IPS-18c (cell line): ENCODE measurements at regions not wholly inside any gene's neighbourhood (a gene's known extent, or its start where the extent isn't known, plus 50 kb on each side); places are given as distances from the start of the nearest gene placed in this dataset.
"Not testable (repeated sequence)": the region's sequence is repeated elsewhere in the genome, so short reads cannot be mapped to it uniquely, and the experiment has no call there.

ENCODE experiments used
- H3K4me3 ChIP-seq: 2 replicates; pipeline ENCODE4 v1.7.0; 2013; ENCODE audit warnings: low read depth, mild to moderate bottlenecking, low read length, moderate library complexity; ENCODE audit not compliant: insufficient read depth
- H3K9me3 ChIP-seq: one replicate; pipeline ENCODE4 v1.6.1; 2013; ENCODE audit warnings: mild to moderate bottlenecking, low read length, moderate library complexity; ENCODE audit not compliant: control insufficient read depth, insufficient read depth

DNA sequence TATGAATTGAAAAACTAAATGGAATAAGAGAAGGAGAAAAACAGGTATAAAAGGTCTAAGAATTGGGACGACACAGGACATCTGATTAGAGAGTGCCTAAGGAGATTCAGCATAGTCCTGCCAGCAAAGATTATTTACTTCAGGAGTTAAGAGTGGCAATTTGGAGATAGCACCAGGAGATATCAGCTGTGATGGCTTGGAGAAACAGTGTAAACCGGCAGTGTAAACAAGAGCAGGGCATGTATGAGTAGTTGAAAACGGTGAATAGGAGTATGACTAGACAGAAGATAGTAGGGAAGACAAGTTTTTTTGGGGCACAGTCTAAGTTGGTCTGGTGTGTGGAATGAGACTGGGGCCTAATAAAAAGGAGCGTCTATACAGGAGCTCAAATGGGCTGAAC, 924.9 kb downstream of the QKI start:
- H3K4me3 ChIP-seq, H3K9me3 ChIP-seq: not testable (repeated sequence)

GRCh38 chr6:164337925-164338397, 923.4 kb downstream of the QKI start:
- Histone ChIP-seq H3K9me3 (no peaks in the 10 kb centered on the region), H3K4me3 (no peak overlapping the region)

GRCh38 chr6:164337024-164337924, 922.8 kb downstream of the QKI start:
- Histone ChIP-seq H3K9me3 (no peaks in the 10 kb centered on the region), H3K4me3 (no peak overlapping the region)

DNA sequence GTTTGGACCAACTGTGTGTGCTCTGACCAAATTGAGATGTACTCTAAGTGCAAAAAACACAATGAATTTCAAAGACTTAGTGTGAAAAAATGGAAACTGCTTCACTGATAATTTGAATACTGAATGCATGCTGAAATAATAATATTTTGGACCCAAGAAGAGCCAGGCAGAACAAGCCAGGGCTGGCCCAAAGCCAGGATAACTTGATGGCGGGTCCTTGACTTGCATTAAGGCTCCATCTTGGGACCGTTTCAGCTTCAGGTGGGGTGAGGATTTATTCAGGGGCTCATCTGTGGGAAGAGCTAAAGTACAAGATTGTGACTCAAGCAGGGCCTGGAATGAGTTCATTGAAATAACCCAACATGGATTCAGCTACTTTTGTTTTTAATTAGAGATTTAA, 921.9 kb downstream of the QKI start:
- no peaks in the 10 kb centered on the region for H3K9me3 ChIP-seq
- H3K4me3 ChIP-seq: no peak overlapping the region

DNA sequence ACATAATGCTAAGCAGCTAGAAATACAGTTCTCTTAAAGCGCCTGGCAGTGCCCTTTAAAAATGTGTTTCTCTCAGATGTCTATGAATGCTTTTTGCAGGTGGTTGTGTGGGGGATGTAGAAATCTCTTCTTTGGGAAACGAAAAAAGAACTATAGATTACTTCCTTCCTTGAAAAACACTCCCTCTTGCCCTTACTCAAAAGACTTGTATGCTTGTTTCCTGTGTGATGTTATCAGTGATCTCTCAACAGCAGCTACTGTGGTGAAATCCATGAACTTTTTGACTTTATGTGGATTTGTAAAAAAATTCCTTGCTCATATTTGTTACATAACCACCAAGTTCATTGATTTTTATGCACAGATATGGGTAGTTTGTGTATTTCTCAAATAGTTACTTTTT, 916.5 kb downstream of the QKI start:
- H3K4me3 ChIP-seq: no peak overlapping the region

GRCh38 chr6:164325168-164325567, 910.6 kb downstream of the QKI start:
- Histone ChIP-seq H3K4me3 (no peak overlapping the region), H3K9me3 (no peaks in the 10 kb centered on the region)

More for the DNA sequence above, 916.5 kb downstream of the QKI start:
- H3K9me3 ChIP-seq: no peaks in the 10 kb centered on the region

GRCh38 chr6:164322533-164322932, 908.0 kb downstream of the QKI start:
- no peak overlapping the region for H3K4me3 ChIP-seq
- no peaks in the 10 kb centered on the region for H3K9me3 ChIP-seq

DNA sequence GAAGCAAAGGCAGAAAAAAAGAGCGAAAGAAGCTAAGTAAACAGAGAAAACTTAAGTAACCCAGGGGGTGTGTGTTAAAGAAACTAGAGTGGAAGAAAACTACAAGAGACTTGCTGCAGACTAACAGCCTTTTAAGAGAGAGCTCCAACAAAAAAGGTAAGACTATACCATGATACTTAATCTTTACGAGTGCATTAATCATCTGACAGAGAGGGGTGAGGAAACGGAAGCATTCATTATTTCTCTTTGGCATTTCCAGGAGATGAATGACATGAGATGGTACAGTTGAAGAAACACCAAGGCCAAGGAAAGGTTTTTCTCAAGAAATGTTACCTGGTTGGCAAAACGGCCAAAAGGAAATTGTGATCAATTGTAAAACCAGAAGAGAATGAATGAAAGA, 906.8 kb downstream of the QKI start:
- H3K4me3 ChIP-seq: no peak overlapping the region
- H3K9me3 ChIP-seq: no peaks in the 10 kb centered on the region

DNA sequence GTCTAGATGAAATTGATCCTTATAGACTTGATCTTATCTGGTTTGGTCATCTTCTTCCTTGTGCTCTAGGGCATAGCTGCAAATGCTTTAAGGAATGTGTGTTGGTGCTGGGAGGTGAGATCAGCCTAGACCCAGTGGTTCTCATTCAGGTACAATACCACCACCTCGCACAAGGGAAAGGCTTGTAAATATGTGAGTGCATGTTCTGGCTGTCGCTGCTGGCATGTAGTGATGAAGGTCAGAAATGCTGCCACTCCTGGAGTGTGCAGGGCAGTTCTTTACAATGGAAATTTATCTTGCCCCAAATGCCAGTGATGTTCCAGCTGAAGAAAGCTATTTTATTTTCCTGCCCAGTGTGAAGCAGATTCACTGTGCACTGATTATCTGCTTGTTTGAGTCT, 900.9 kb downstream of the QKI start:
- H3K4me3 ChIP-seq: no peak overlapping the region
- H3K9me3 ChIP-seq: no peaks in the 10 kb centered on the region

- Histone ChIP-seq H3K9me3 (no peaks in the 10 kb centered on the region), H3K4me3 (no peak overlapping the region)
These were observed 893.8 kb downstream of the QKI start for GRCh38 chr6:164308339-164308738.

DNA sequence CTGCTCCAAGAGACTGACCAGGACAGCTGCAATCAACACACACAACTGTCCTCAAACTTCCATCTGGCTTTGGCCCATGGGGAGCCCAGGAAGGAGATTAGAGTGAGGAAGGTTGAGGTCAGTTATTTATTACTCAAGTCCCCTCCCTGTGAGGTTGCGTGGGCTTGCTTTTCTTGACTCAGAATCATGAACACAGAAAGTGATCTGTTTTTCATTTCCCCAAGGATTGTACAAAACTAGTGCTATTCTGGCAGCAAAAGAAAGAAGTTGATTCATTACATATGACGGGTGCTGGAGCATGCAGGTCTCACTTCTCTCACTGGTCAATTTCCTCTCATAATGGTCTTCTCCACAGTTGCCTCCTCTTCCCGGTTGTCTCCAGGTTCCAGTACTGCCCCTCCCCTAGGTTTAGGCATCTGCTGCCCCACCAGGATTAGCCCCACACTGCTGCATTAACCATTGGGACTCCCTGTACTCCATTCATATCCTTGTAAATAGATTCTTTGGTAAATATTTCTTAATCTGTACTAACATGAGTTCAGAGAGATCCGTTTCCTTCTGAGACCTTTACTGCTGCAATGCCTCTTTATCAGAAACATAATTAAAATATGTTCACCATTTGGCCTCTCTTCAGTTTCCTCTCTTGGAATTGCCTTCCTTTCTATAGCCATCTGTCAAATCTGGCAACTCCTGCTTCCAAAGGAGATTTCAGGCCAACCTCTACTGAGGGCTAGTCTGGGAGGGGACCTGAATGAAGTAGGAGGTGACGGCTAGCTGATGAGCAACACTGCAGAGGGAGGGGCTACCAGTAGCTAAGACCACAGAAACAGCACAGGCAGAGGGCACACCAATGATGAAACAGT, 888.8 kb downstream of the QKI start:
- H3K9me3 ChIP-seq: no peaks in the 10 kb centered on the region

DNA sequence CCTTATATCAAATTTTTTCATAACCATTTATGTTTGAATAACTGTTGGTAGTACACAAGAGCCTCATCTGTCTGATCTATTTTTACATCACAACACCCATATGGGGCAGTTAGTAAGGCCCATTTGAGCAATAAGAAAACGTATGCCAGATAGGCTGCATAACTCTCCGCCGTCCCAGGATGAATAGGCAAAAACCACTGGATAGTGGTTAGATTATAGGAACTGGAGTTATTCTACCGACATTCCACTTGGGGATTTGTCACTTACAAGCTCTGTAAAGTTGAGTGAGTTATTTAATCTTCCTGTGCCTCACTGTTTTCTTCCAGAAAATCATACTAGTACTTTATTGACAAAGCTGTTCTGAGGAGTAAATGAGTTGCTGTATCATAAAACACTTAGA, 881.9 kb downstream of the QKI start:
- no peak overlapping the region for H3K4me3 ChIP-seq

More for the DNA sequence above, 888.8 kb downstream of the QKI start:
- H3K4me3 ChIP-seq: no peak overlapping the region

DNA sequence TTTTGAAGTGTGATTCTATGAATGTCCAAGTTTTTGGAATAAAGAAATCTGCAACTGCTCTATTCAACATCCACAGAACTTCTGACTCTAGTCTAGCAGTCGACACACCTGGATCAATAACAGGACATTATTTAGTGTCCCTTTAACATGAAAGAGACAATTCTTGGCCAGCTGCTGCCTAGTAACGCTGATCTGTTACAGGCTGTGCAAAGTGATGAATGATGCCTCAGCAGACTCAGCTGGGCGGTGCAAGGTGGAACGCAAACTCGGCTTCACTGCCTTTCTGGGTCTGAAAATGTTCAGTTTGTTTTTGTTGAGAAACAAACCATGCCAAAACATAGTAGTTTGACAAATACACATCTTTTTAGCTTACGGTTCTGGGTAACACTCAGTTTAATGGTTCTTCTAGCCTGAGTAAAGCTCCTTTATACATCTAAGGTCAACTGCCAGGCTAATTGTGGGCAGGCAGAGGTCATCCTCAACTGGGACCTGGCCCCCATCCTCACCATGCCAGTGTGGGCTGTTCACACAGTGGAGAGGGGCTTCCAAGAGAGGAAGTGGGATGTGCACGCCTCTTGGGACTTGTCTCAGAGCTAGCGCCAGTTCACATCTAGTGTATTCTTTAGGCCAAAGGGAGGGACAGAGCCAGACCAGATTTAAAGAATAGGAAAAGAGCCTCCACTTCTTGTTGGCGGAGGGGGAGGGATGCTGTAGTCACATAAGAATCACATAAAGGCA, 879.7 kb downstream of the QKI start:
- no peak overlapping the region for H3K4me3 ChIP-seq
- H3K9me3 ChIP-seq: no peaks in the 10 kb centered on the region

More for the DNA sequence above, 881.9 kb downstream of the QKI start:
- no peaks in the 10 kb centered on the region for H3K9me3 ChIP-seq

- no peak overlapping the region for H3K4me3 ChIP-seq
- no peaks in the 10 kb centered on the region for H3K9me3 ChIP-seq
These were observed 876.7 kb downstream of the QKI start for GRCh38 chr6:164291224-164291623.

GRCh38 chr6:164290101-164290500, 875.6 kb downstream of the QKI start:
- Histone ChIP-seq H3K4me3 (no peak overlapping the region), H3K9me3 (no peaks in the 10 kb centered on the region)

- Histone ChIP-seq H3K4me3 (no peak overlapping the region), H3K9me3 (no peaks in the 10 kb centered on the region)
These were observed 871.5 kb downstream of the QKI start for GRCh38 chr6:164286011-164286410.

DNA sequence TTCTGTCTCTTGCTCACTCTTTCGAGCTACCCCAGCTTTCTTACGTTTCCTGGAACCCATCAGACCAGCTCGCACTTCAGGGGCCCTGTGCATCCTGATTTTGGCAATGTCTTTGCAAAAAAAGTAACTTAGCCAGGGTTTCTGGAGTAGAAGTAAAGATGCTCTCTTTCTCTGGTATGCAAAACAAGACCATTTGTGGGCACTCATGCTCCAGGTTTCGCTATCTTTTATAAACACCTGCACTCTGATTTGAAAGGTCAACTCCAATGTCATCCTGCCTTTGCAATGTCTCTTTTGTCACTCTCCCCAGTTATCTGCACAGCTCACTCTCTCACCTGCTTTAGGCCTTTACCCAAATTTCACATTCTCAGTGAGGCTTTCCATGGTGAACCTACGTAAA, 869.1 kb downstream of the QKI start:
- H3K9me3 ChIP-seq: peaks cover 9% of the 10 kb centered on the region
- no peak overlapping the region for H3K4me3 ChIP-seq
